Tibial nerve (tissue), 3 donors: ENCODE measurements at regions not wholly inside any gene's neighbourhood (a gene's known extent, or its start where the extent isn't known, plus 50 kb on each side); places are given as distances from the start of the nearest gene placed in this dataset.

Experiments used
- CTCF ChIP-seq, 5 experiments: fragments of 200-600 bp in 3 of 5; fragments of 450-650 bp in 2 of 5; sonication (generic) in 3 of 5; IDR thresholded peaks; one replicate each; pipeline ENCODE4 v1.5.1; 2016 to 2019; ENCODE audit warnings: antibody characterized with exemption in 5 of 5, mild to moderate bottlenecking in 3 of 5, moderate library complexity in 2 of 5
- POLR2A ChIP-seq, 2 donors: fragments of 450-650 bp; IDR thresholded peaks; one replicate each; pipeline ENCODE4 v1.6.1; 2017; ENCODE audit warnings: antibody characterized with exemption in 2 of 2, mild to moderate bottlenecking in 2 of 2, moderate library complexity in 2 of 2

- no peak for TF ChIP-seq POLR2A (IDR thresholded peaks at IDR 0.05)
- TF ChIP-seq CTCF (IDR thresholded peaks at IDR 0.05): no peak
These were observed 710.3 kb upstream of the KIRREL3 start for GRCh38 chr11:127710831-127711230.
